ENCODE measurements at regions not wholly inside any gene's neighbourhood (a gene's known extent, or its start where the extent isn't known, plus 50 kb on each side); places are given as distances from the start of the nearest gene placed in this dataset.
"Not testable (repeated sequence)": the region's sequence is repeated elsewhere in the genome, so short reads cannot be mapped to it uniquely, and the experiment has no call there.

DNA sequence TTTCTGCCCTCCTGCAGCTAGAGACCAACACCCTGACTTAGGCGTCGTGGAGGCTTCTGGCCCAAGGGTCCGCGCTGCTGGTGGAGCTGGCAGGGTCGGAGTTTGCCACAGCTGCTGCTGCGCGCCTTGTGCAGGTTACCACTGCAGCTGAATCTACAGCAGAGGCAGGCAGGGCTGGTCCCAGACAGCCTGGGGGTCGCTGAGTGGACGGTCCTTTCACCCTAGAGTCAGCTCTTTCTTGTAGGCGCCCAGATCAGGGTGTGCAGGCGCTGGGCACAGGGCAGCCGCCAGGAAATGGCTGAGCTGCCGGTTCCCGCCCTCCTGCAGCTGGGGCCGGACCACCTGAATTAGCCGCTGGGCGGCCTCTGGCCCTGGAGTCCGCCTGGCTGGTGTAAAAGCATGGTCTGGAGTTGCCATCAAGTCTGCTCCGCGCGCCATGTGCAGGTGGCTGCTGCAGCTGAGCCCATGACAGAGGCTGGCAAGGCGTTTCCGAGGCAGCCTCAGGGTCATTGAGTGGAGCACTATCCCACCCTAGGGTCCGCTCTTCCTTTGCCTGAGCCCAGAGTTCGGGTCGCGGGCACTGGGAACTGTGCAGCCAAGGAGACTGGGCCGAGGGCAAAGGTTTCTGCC lies 144.3 kb downstream of the CCDC74A start:
- TF ChIP-seq CTCF (IDR thresholded peaks at IDR 0.05; ENCODE audit: low read depth, low read length, missing input control); REST (IDR thresholded peaks at IDR 0.05); TAF1 (conservative IDR thresholded peaks at IDR 0.05); RAD21 (IDR thresholded peaks at IDR 0.05); HNF4A (conservative IDR thresholded peaks at IDR 0.05); YY1 (IDR thresholded peaks at IDR 0.05); FOXA1 (IDR thresholded peaks at IDR 0.05); JUND (IDR thresholded peaks at IDR 0.05): not testable (repeated sequence)
- TF ChIP-seq, protein P1, sequence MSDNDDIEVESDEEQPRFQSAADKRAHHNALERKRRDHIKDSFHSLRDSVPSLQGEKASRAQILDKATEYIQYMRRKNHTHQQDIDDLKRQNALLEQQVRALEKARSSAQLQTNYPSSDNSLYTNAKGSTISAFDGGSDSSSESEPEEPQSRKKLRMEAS (IDR thresholded peaks at IDR 0.05): not testable (repeated sequence)

Measured in liver (tissue), 3 donors.